ENCODE measurements at regions not wholly inside any gene's neighbourhood (a gene's known extent, or its start where the extent isn't known, plus 50 kb on each side); places are given as distances from the start of the nearest gene placed in this dataset.
A peak's percentile ranks its signal among the peaks of the same experiment; 100 is the strongest.

GRCh38 chr6:22903826-22904225, 334.5 kb downstream of the HDGFL1 start:
- H2AFZ ChIP-seq (ENCODE audit: low read length) = no peak overlapping the region
- H3K79me2 ChIP-seq (ENCODE audit: insufficient read depth, low read length) = no peaks in the 10 kb centered on the region
- no peak overlapping the region for H3T11ph ChIP-seq (ENCODE audit: low read length)
- no peak overlapping the region for H3K56ac ChIP-seq (ENCODE audit: insufficient read length, low read depth, low read length)
- H2BK15ac ChIP-seq (ENCODE audit: low read depth, low read length) = no peak overlapping the region
- H3K14ac ChIP-seq (ENCODE audit: insufficient read depth, low read length) = no peak overlapping the region
- H3K36me3 Mint-ChIP-seq (ENCODE audit: insufficient read depth in 1 of 3, low read depth in 3 of 3) = peaks cover 0 to 4% (median 0%) of the 10 kb centered on the region in 3 experiments; a peak in 3 of 7 replicates
- H4K8ac ChIP-seq (replicated peaks; ENCODE audit: insufficient read length, low read depth, low read length) = no peak overlapping the region
- no peak overlapping the region for H3K4me2 ChIP-seq (ENCODE audit: insufficient read depth, insufficient read length, low read length)
- H3K9ac ChIP-seq (ENCODE audit: extremely low read depth, insufficient read length, low read length) = no peak overlapping the region
- no peak overlapping the region for H3K4me3 Mint-ChIP-seq
- H2BK12ac ChIP-seq (ENCODE audit: insufficient read length, low read depth, low read length) = no peak overlapping the region
- H3K4me1 Mint-ChIP-seq = peaks cover 25 to 41% of the 10 kb centered on the region in 2 experiments
- H3K27me3 ChIP-seq (ENCODE audit: insufficient read depth, low read length) = no peaks in the 10 kb centered on the region
- no peak overlapping the region for H4K91ac ChIP-seq (ENCODE audit: insufficient read length, low read depth, low read length)
- no peaks in the 10 kb centered on the region for H4K20me1 ChIP-seq (ENCODE audit: control insufficient read depth, insufficient read depth, insufficient read length)
- H3K23me2 ChIP-seq (ENCODE audit: insufficient read length, low read depth, low read length, poor library complexity, severe bottlenecking) = no peaks in the 10 kb centered on the region
- H3K23ac ChIP-seq (ENCODE audit: insufficient read length, low read depth, low read length) = no peak overlapping the region
- H3K79me1 ChIP-seq (ENCODE audit: insufficient read depth, low read depth, low read length, poor library complexity, severe bottlenecking) = no peaks in the 10 kb centered on the region
- DNase-seq = no peak
- no peak overlapping the region for H2BK5ac ChIP-seq (ENCODE audit: insufficient read length, low read length)
- H2BK120ac ChIP-seq (ENCODE audit: low read depth, low read length, poor library complexity, severe bottlenecking) = no peak overlapping the region
- no peak overlapping the region for H3K18ac ChIP-seq (ENCODE audit: insufficient read length, low read depth, low read length)
- no peaks in the 10 kb centered on the region for H3K9me3 Mint-ChIP-seq
- no peak overlapping the region for H3K4ac ChIP-seq (ENCODE audit: low read depth, low read length)
- no CpG with 5 or more reads among the region's 3 CpGs for WGBS (ENCODE audit: extremely low coverage, insufficient read length, low lambda C conversion rate)
- H4K5ac ChIP-seq (ENCODE audit: insufficient read length, low read depth, low read length) = no peak overlapping the region
- H3K9me3 ChIP-seq (ENCODE audit: control insufficient read depth, low read depth, low read length) = no peaks in the 10 kb centered on the region
- peaks cover 3% of the 10 kb centered on the region; the same call in 1 of the 2 replicates for H3K4me1 ChIP-seq (ENCODE audit: insufficient read depth, low read length)
- H3K27ac Mint-ChIP-seq = peak overlapping the region in 2 of 3 experiments; percentile 41 to 89; a peak in 2 of 7 replicates
- H2BK20ac ChIP-seq (ENCODE audit: low read depth, low read length, poor library complexity, severe bottlenecking) = no peak overlapping the region
- H2AK5ac ChIP-seq (ENCODE audit: insufficient read length, low read length) = no peak overlapping the region
- no peak for TF ChIP-seq CTCF (conservative IDR thresholded peaks at IDR 0.05)
- H3K27me3 Mint-ChIP-seq (ENCODE audit: low read depth) = no peaks in the 10 kb centered on the region; the same call in none of the 2 replicates
- H3K27ac ChIP-seq (ENCODE audit: insufficient read length, low read depth, low read length) = no peak overlapping the region
